ENCODE measurements at regions not wholly inside any gene's neighbourhood (a gene's known extent, or its start where the extent isn't known, plus 50 kb on each side); places are given as distances from the start of the nearest gene placed in this dataset.
"Not testable (repeated sequence)": the region's sequence is repeated elsewhere in the genome, so short reads cannot be mapped to it uniquely, and the experiment has no call there.

DNA sequence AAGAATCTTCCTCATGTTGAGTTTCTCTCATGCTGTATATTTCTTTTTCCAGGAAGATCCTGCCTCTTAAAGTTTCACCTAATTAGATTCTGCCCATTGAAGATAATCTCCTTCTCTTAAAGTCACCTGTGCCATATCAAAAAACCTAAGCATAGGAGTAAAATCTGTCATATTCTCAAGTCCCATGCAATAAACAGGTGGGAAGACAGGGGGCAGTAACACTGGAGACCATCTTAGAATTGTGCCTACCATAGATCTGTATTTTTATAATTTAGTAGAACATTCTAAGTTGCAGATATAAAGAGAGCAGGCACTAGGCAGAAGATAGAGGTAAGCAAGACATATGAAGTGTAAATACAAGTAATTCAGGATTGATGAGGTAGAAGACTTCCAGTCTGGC, 763.5 kb upstream of the MANEA start:
- H3K36me3 ChIP-seq (ENCODE audit: control insufficient read depth, insufficient read depth, low read length): no peaks in the 10 kb centered on the region
- no peaks in the 10 kb centered on the region for H3K4me1 ChIP-seq (ENCODE audit: control insufficient read depth, insufficient read depth, low read length, poor library complexity, severe bottlenecking)
- H3K9me3 ChIP-seq (ENCODE audit: control insufficient read depth, low read length): no peaks in the 10 kb centered on the region
- H3K4me3 ChIP-seq (ENCODE audit: extremely low read depth, insufficient read depth, low read length, poor library complexity, severe bottlenecking): no peak overlapping the region
- no peak overlapping the region for H3K27ac ChIP-seq (ENCODE audit: low read depth, low read length, severe bottlenecking)

DNA sequence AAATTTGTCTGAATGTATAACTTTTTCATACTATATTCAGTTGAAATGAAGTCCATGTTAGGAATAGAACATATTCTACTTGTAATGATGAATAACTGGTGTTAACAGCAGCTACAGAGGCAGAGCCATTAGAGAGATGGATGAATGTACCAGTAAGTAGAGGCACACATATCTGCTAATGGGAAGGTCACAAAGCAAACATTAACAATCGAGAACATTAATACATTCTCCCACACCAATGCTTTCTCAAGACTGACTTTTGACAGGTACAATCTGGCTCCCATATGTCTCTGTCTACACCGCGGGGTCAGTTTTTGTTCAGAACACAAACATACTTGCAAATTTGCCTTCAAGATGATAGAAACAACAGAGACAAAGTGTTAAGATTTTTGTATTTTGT, 776.0 kb upstream of the MANEA start:
- Histone ChIP-seq H3K27ac (ENCODE audit: low read depth, low read length, severe bottlenecking) (no peak overlapping the region), H3K4me1 (ENCODE audit: control insufficient read depth, insufficient read depth, low read length, poor library complexity, severe bottlenecking) (no peaks in the 10 kb centered on the region), H3K36me3 (ENCODE audit: control insufficient read depth, insufficient read depth, low read length) (no peaks in the 10 kb centered on the region), H3K9me3 (ENCODE audit: control insufficient read depth, low read length) (no peaks in the 10 kb centered on the region), H3K4me3 (ENCODE audit: extremely low read depth, insufficient read depth, low read length, poor library complexity, severe bottlenecking) (no peak overlapping the region)
- 100% methylated on average over 2 of the region's 3 CpGs; no CpG with 5 or more reads in 1 of the 2 experiments for whole genome bisulfite sequencing, 2 experiments (ENCODE audit: insufficient coverage in 2 of 2)

DNA sequence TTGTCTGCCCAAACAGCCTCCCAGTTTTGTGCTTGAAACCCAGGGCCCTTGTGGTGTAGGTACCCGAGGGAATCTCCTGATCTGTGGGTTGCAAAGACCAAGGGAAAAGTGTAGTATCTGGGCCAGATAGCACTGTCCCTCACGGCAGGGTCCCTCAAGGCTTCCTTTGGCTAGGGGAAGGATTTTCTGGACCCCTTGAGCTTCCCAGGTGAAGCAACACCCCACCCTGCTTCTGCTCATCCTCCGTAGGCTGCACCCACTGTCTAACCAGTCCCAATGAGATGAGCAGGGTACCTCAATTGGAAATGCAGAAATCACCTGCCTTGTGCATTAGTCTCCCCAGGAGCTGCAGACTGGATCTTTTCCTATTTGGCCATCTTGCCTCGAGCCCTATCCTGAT, 791.8 kb upstream of the MANEA start:
- H3K4me3 ChIP-seq (ENCODE audit: extremely low read depth, insufficient read depth, low read length, poor library complexity, severe bottlenecking): no peak overlapping the region
- no peaks in the 10 kb centered on the region for H3K4me1 ChIP-seq (ENCODE audit: control insufficient read depth, insufficient read depth, low read length, poor library complexity, severe bottlenecking)
- H3K9me3 ChIP-seq (ENCODE audit: control insufficient read depth, low read length): no peaks in the 10 kb centered on the region
- 92 to 100% methylated on average over 2 of the region's 4 CpGs for WGBS, 2 experiments (ENCODE audit: insufficient coverage in 2 of 2)
- no peaks in the 10 kb centered on the region for H3K36me3 ChIP-seq (ENCODE audit: control insufficient read depth, insufficient read depth, low read length)
- no peak overlapping the region for H3K27ac ChIP-seq (ENCODE audit: low read depth, low read length, severe bottlenecking)

DNA sequence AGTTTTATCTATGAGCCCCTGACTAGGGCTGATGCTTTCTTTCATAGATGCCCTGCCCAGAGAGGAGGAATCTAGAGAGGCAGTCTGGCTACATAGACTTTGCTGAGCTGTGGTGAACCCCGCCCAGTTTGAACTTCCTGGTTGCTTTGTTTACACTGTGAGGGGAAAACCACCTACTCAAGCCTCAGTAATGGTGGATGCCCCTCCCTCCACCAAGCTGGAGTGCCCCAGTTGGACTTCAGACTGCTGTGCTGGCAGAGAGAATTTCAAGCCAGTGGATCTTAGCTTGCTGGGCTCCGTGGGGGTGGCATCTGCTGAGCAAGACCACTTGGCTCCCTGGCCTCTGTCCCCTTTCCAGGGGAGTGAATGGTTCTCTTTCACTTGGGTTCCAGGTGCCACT, 792.3 kb upstream of the MANEA start:
- not testable (repeated sequence) for H3K36me3 ChIP-seq (ENCODE audit: control insufficient read depth, insufficient read depth, low read length); H3K4me1 ChIP-seq (ENCODE audit: control insufficient read depth, insufficient read depth, low read length, poor library complexity, severe bottlenecking); H3K27ac ChIP-seq (ENCODE audit: low read depth, low read length, severe bottlenecking); H3K9me3 ChIP-seq (ENCODE audit: control insufficient read depth, low read length); H3K4me3 ChIP-seq (ENCODE audit: extremely low read depth, insufficient read depth, low read length, poor library complexity, severe bottlenecking)
- WGBS, 2 experiments (ENCODE audit: insufficient coverage in 2 of 2): 91% methylated on average over 1 of the region's 2 CpGs; no CpG with 5 or more reads in 1 of the 2 experiments

DNA sequence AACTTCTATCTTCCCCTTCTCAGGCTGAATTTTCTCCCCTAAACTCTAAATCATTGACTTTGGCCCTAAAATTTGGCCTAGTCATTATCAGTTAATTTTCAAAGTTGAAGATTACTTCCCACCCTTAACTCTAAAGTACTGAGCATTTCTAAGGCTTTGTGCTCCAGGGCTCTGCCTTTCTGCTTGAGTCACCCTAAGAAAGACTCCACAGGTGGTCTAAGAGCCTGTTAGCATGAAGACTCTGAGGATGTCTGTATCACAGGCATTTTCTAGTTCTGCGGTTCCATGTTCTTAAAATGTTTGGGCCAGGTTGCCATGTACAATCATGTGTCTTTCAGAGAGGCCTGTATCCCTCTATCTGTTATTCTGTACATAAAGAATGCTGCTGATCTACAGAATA, 808.1 kb upstream of the MANEA start:
- Histone ChIP-seq H3K9me3 (ENCODE audit: control insufficient read depth, low read length) (no peaks in the 10 kb centered on the region), H3K36me3 (ENCODE audit: control insufficient read depth, insufficient read depth, low read length) (no peaks in the 10 kb centered on the region), H3K4me1 (ENCODE audit: control insufficient read depth, insufficient read depth, low read length, poor library complexity, severe bottlenecking) (no peaks in the 10 kb centered on the region), H3K4me3 (ENCODE audit: extremely low read depth, insufficient read depth, low read length, poor library complexity, severe bottlenecking) (no peak overlapping the region), H3K27ac (ENCODE audit: low read depth, low read length, severe bottlenecking) (no peak overlapping the region)
- WGBS, 2 experiments (ENCODE audit: insufficient coverage in 2 of 2): 100% methylated on average over 1 of the region's 1 CpG; no CpG with 5 or more reads in 1 of the 2 experiments

DNA sequence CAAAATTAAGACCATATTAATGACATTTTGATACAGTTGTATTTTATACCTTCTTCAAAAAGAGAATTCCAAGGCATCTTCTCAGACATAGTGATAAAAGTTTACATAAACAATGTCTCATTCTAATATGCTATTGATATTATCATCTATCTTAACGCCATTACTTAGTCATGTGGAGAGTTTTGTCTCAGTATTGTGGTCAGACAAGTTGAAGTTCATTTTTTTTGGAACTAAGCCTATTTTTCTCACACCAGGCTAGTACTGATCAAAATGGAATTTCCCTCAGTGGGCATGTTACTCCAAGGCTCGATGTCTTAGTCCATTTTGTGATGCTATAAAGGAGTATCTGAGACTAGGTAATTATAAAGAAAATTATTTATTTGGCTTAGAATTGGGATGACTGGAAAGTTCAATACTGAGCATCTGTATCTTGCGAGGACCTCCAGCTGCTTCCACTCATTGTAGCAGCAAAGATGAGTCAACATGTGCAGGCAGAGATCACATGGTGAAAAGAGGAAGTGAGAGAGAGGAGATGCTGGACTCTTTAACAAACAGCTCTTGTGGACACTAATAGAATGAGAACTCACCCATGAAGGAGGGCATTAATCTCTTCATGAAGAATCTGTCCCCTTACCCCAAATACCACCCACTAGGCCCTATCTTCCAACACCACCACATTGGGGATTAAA, 825.5 kb upstream of the MANEA start:
- WGBS, 2 experiments (ENCODE audit: insufficient coverage in 2 of 2): 95% methylated on average over 2 of the region's 3 CpGs; no CpG with 5 or more reads in 1 of the 2 experiments
- H3K36me3 ChIP-seq (ENCODE audit: control insufficient read depth, insufficient read depth, low read length): no peaks in the 10 kb centered on the region

DNA sequence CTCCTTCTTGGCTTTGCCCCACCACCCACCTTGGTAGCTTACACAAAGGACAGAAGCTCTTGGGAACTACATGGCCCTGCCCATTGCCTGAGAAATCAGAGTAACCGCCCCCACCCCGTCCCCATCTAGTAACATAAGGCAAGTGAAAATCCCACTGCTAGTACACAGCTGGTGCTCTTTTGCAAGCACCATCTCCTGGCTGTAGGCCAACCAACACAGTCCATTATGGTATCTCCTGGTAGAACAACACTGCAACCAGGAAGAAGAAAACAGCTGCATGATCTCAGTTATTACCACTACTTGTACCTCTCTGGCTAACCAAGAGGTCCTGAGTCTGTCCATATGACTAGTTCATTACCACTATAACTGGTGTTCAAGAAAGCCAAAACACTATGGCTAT, 841.1 kb upstream of the MANEA start:
- H3K36me3 ChIP-seq (ENCODE audit: control insufficient read depth, insufficient read depth, low read length): no peaks in the 10 kb centered on the region
- H3K27ac ChIP-seq (ENCODE audit: low read depth, low read length, severe bottlenecking): no peak overlapping the region
- 100% methylated on average over 2 of the region's 2 CpGs for WGBS, 2 experiments (ENCODE audit: insufficient coverage in 2 of 2)
- no peak overlapping the region for H3K4me3 ChIP-seq (ENCODE audit: extremely low read depth, insufficient read depth, low read length, poor library complexity, severe bottlenecking)
- H3K4me1 ChIP-seq (ENCODE audit: control insufficient read depth, insufficient read depth, low read length, poor library complexity, severe bottlenecking): no peaks in the 10 kb centered on the region
- no peaks in the 10 kb centered on the region for H3K9me3 ChIP-seq (ENCODE audit: control insufficient read depth, low read length)

More for the DNA sequence above, 825.5 kb upstream of the MANEA start:
- Histone ChIP-seq H3K9me3 (ENCODE audit: control insufficient read depth, low read length) (no peaks in the 10 kb centered on the region), H3K27ac (ENCODE audit: low read depth, low read length, severe bottlenecking) (no peak overlapping the region), H3K4me1 (ENCODE audit: control insufficient read depth, insufficient read depth, low read length, poor library complexity, severe bottlenecking) (no peaks in the 10 kb centered on the region), H3K4me3 (ENCODE audit: extremely low read depth, insufficient read depth, low read length, poor library complexity, severe bottlenecking) (no peak overlapping the region)

DNA sequence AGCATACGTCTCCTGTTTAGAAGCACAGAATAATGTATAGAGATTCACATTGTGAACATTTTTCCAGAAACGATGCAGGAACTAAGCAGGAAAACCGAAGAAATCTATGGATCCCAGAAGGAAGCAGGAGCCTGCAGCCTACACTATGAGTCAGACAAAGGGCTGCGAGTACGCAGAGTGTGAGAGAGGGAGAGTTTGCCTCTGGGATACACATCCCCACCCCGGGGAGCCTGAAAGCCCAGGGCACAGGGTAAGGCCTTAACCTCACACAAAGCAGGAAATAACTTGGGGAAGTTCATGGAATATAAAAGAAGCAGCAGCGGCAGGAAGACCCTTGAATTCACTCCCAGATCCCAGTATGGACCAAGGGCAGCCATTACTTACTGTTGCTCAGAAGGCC, 842.1 kb upstream of the MANEA start:
- Histone ChIP-seq H3K9me3 (ENCODE audit: control insufficient read depth, low read length) (no peaks in the 10 kb centered on the region), H3K27ac (ENCODE audit: low read depth, low read length, severe bottlenecking) (no peak overlapping the region), H3K4me1 (ENCODE audit: control insufficient read depth, insufficient read depth, low read length, poor library complexity, severe bottlenecking) (no peaks in the 10 kb centered on the region), H3K36me3 (ENCODE audit: control insufficient read depth, insufficient read depth, low read length) (no peaks in the 10 kb centered on the region), H3K4me3 (ENCODE audit: extremely low read depth, insufficient read depth, low read length, poor library complexity, severe bottlenecking) (no peak overlapping the region)
- 93 to 94% methylated on average over 3 to 6 of the region's 7 CpGs for WGBS, 2 experiments (ENCODE audit: insufficient coverage in 2 of 2)

DNA sequence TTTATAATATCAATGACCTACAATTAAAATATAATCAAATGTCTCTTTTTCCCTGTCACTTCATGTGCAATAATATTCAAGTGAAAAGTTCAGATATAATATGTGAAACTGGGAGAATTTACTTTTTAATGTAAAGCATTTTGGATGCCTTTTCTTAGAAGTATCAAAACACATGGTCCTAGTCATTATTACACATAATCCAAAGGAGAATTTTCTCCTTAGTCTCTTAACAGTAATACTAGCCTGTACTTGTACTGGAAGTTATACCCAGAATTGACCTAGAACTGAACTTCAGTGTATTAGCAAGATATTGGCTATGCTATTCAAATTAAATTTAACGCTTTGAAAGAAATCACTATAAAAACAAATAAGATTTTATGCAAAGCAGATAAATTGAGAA, 842.6 kb upstream of the MANEA start:
- no peak overlapping the region for H3K4me3 ChIP-seq (ENCODE audit: extremely low read depth, insufficient read depth, low read length, poor library complexity, severe bottlenecking)
- no peaks in the 10 kb centered on the region for H3K9me3 ChIP-seq (ENCODE audit: control insufficient read depth, low read length)
- WGBS, 2 experiments (ENCODE audit: insufficient coverage in 2 of 2): no CpG with 5 or more reads among the region's 1 CpG
- H3K4me1 ChIP-seq (ENCODE audit: control insufficient read depth, insufficient read depth, low read length, poor library complexity, severe bottlenecking): no peaks in the 10 kb centered on the region
- no peaks in the 10 kb centered on the region for H3K36me3 ChIP-seq (ENCODE audit: control insufficient read depth, insufficient read depth, low read length)
- no peak overlapping the region for H3K27ac ChIP-seq (ENCODE audit: low read depth, low read length, severe bottlenecking)

DNA sequence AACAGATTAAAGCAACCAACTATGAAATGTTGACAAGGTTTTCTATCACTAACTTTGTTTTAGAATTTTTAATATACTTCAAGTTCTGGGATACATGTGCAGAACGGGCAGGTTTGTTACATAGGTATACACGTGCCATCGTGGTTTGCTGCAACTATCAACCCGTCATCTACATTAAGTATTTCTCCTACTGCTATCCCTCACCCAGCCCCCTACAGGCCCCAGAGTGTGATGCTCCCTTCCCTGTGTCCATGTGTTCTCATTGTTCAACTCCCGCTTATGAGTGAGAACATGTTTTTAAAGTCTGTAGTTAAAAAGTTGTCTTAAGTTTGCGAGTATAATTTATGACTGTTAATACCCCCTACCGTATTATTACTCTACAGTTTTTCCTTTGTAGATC, 844.3 kb upstream of the MANEA start:
- Histone ChIP-seq H3K9me3 (ENCODE audit: control insufficient read depth, low read length) (peaks cover 3% of the 10 kb centered on the region), H3K4me3 (ENCODE audit: extremely low read depth, insufficient read depth, low read length, poor library complexity, severe bottlenecking) (no peak overlapping the region), H3K4me1 (ENCODE audit: control insufficient read depth, insufficient read depth, low read length, poor library complexity, severe bottlenecking) (no peaks in the 10 kb centered on the region), H3K36me3 (ENCODE audit: control insufficient read depth, insufficient read depth, low read length) (no peaks in the 10 kb centered on the region), H3K27ac (ENCODE audit: low read depth, low read length, severe bottlenecking) (no peak overlapping the region)
- WGBS, 2 experiments (ENCODE audit: insufficient coverage in 2 of 2): 93% methylated on average over 2 of the region's 7 CpGs; no CpG with 5 or more reads in 1 of the 2 experiments

DNA sequence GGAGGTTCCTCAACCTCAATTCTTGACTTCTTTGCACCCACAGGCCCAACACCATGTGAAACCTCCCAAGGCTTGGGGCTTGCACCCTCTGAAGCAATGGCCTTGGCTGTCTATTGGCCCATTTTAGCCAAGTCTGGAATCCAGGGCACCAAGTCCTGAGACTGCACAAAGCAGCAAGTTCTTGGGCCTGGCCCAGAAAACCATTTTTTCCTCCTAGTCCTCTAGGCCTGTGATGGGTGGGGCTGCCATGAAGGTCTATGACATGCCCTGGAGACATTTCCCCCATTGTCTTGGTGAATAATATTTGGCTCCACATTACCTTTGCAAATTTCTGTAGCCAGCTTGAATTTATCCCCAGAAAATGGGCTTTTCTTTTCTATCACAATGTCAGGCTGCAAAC, 849.6 kb upstream of the MANEA start:
- H3K36me3 ChIP-seq (ENCODE audit: control insufficient read depth, insufficient read depth, low read length): no peaks in the 10 kb centered on the region

More for the DNA sequence above, 849.6 kb upstream of the MANEA start:
- peaks cover 14% of the 10 kb centered on the region for H3K9me3 ChIP-seq (ENCODE audit: control insufficient read depth, low read length)
- H3K4me1 ChIP-seq (ENCODE audit: control insufficient read depth, insufficient read depth, low read length, poor library complexity, severe bottlenecking): no peaks in the 10 kb centered on the region
- H3K4me3 ChIP-seq (ENCODE audit: extremely low read depth, insufficient read depth, low read length, poor library complexity, severe bottlenecking): no peak overlapping the region
- H3K27ac ChIP-seq (ENCODE audit: low read depth, low read length, severe bottlenecking): no peak overlapping the region

Measured in mesodermal cell (in vitro differentiated cells).